MCF 10A (cell line): ENCODE measurements at regions not wholly inside any gene's neighbourhood (a gene's known extent, or its start where the extent isn't known, plus 50 kb on each side); places are given as distances from the start of the nearest gene placed in this dataset.

Experiments
- BruUV-seq: library from RNA; stranded (reverse); fragments of 400-500 nt; replicated peaks from 2 replicates; lab custom pipeline; 2021; lab: Mats Ljungman, UMichigan
- CTCF ChIA-PET: fragments of 300-600 bp; sonication (Branson Sonifier 250); formaldehyde crosslinking; extraction: SDS; loops from one replicate; lab custom pipeline; 2021; ENCODE audit warnings: antibody characterized with exemption, inconsistent platforms; lab: Yijun Ruan, JAX
- POLR2A ChIA-PET: fragments of 300-600, 350-650 bp; sonication (Branson Sonifier 250); formaldehyde crosslinking; extraction: SDS; loops from one replicate; lab custom pipeline; 2020; ENCODE audit warnings: antibody characterized with exemption, inconsistent platforms; lab: Yijun Ruan, JAX
- DNase-seq: peaks from one replicate; pipeline ENCODE4 v3.0.0-alpha.2; 2018; ENCODE audit not compliant: unreplicated experiment
- H3K27ac Mint-ChIP-seq: one replicate; pipeline ENCODE4 v1.8.0; 2022; ENCODE audit warnings: mild to moderate bottlenecking, low read depth, mixed read lengths; ENCODE audit not compliant: unreplicated experiment
- H3K27me3 Mint-ChIP-seq: one replicate; pipeline ENCODE4 v1.8.0; 2022; ENCODE audit warnings: mixed read lengths; ENCODE audit not compliant: insufficient read depth, unreplicated experiment
- H3K36me3 Mint-ChIP-seq: one replicate; pipeline ENCODE4 v1.8.0; 2022; ENCODE audit warnings: mild to moderate bottlenecking, moderate library complexity, mixed read lengths; ENCODE audit not compliant: insufficient read depth, unreplicated experiment
- H3K4me1 Mint-ChIP-seq: one replicate; pipeline ENCODE4 v1.8.0; 2022; ENCODE audit warnings: mixed read lengths; ENCODE audit not compliant: insufficient read depth, unreplicated experiment
- H3K4me3 Mint-ChIP-seq: one replicate; pipeline ENCODE4 v1.8.0; 2022; ENCODE audit warnings: mild to moderate bottlenecking, moderate library complexity, mixed read lengths; ENCODE audit not compliant: unreplicated experiment
- H3K9me3 Mint-ChIP-seq: one replicate; pipeline ENCODE4 v1.8.0; 2022; ENCODE audit warnings: mixed read lengths; ENCODE audit not compliant: unreplicated experiment
- CTCF ChIP-seq: fragments of 200-600 bp; IDR thresholded peaks from one replicate; pipeline ENCODE4 v1.8.0; 2022; ENCODE audit warnings: antibody characterized with exemption, mild to moderate bottlenecking; ENCODE audit not compliant: unreplicated experiment
- intact Hi-C: fragments of 100-400 bp; cut with micrococcal nuclease; formaldehyde crosslinking; loops from 2 replicates; pipeline ENCODE4 v1.14.1; 2022

GRCh38 chr10:126806991-126807702 is 98.1 kb upstream of the DOCK1 start:
- peaks cover 18% of the 10 kb centered on the region for H3K9me3 Mint-ChIP-seq
- no peak for TF ChIP-seq CTCF
- ChIA-PET CTCF (interaction anchor here (0.7 kb wide), 1 partner anchor 19 kb away, joined by 3 read pairs; no protein-coding TSS in a partner anchor), POLR2A (interaction anchor here (0.7 kb wide), 1 partner anchor 10 kb away, joined by 3 read pairs; no protein-coding TSS in a partner anchor)
- no peaks in the 10 kb centered on the region for H3K36me3 Mint-ChIP-seq
- H3K4me1 Mint-ChIP-seq: no peaks in the 10 kb centered on the region
- no peaks in the 10 kb centered on the region for H3K27me3 Mint-ChIP-seq
- no peak for DNase-seq
- intact Hi-C loops: no loop called here
- no peak overlapping the region for H3K4me3 Mint-ChIP-seq
- no TSS peak for BruUV-seq
- no peak overlapping the region for H3K27ac Mint-ChIP-seq

- intact Hi-C loops: no loop called here
- Mint-ChIP-seq H3K9me3 (peaks cover 18% of the 10 kb centered on the region), H3K36me3 (no peaks in the 10 kb centered on the region), H3K27me3 (no peaks in the 10 kb centered on the region), H3K4me3 (no peak overlapping the region), H3K27ac (no peak overlapping the region), H3K4me1 (no peaks in the 10 kb centered on the region)
- ChIA-PET CTCF (no interaction called here), POLR2A (no interaction called here)
- DNase-seq: no peak
- TF ChIP-seq CTCF: no peak
- BruUV-seq: no TSS peak
Measured at GRCh38 chr10:126808103-126808502, 97.1 kb upstream of the DOCK1 start.

- DNase-seq: no peak
- Mint-ChIP-seq H3K4me1 (no peaks in the 10 kb centered on the region), H3K36me3 (no peaks in the 10 kb centered on the region), H3K4me3 (no peak overlapping the region), H3K27ac (no peak overlapping the region), H3K27me3 (peaks cover 34% of the 10 kb centered on the region), H3K9me3 (peaks cover 12% of the 10 kb centered on the region)
- CTCF ChIA-PET: no interaction called here
- no TSS peak for BruUV-seq
- intact Hi-C loops: no loop called here
- POLR2A ChIA-PET: no interaction called here
- TF ChIP-seq CTCF: no peak
Measured at GRCh38 chr10:126813432-126813831, 91.8 kb upstream of the DOCK1 start.

GRCh38 chr10:126833542-126833941 is 71.7 kb upstream of the DOCK1 start:
- H3K27ac Mint-ChIP-seq: no peak overlapping the region
- H3K4me1 Mint-ChIP-seq: no peaks in the 10 kb centered on the region
- intact Hi-C loops: no loop called here
- no peaks in the 10 kb centered on the region for H3K36me3 Mint-ChIP-seq
- TF ChIP-seq CTCF: no peak
- ChIA-PET CTCF (no interaction called here), POLR2A (no interaction called here)
- no peaks in the 10 kb centered on the region for H3K9me3 Mint-ChIP-seq
- peaks cover 60% of the 10 kb centered on the region for H3K27me3 Mint-ChIP-seq
- no peak overlapping the region for H3K4me3 Mint-ChIP-seq
- BruUV-seq: no TSS peak
- no peak for DNase-seq
